HG02588 (cell line): ENCODE measurements at regions not wholly inside any gene's neighbourhood (a gene's known extent, or its start where the extent isn't known, plus 50 kb on each side); places are given as distances from the start of the nearest gene placed in this dataset.
A peak's percentile ranks its signal among the peaks of the same experiment; 100 is the strongest.

Source experiments
- ATAC-seq: cut with Tn5 transposase; IDR thresholded peaks from one replicate; pipeline ENCODE4 v1.9.1; 2021; ENCODE audit warnings: mild to moderate bottlenecking, moderate library complexity; ENCODE audit not compliant: unreplicated experiment

GRCh38 chr3:168540726-168541125 lies 445.0 kb upstream of the GOLIM4 start:
- ATAC-seq = no peak

GRCh38 chr3:168539909-168540308 lies 444.2 kb upstream of the GOLIM4 start:
- ATAC-seq = no peak

- ATAC-seq = no peak
These were observed 439.0 kb upstream of the GOLIM4 start for GRCh38 chr3:168534761-168535160.

- no peak for ATAC-seq
These were observed 437.9 kb upstream of the GOLIM4 start for GRCh38 chr3:168533600-168533999.

GRCh38 chr3:168532135-168532534 lies 436.4 kb upstream of the GOLIM4 start:
- no peak for ATAC-seq

GRCh38 chr3:168531116-168531515 lies 435.4 kb upstream of the GOLIM4 start:
- no peak for ATAC-seq

GRCh38 chr3:168524129-168524528 lies 428.4 kb upstream of the GOLIM4 start:
- ATAC-seq = no peak

GRCh38 chr3:168517249-168518071 lies 421.7 kb upstream of the GOLIM4 start:
- peak; percentile 43 for ATAC-seq

- no peak for ATAC-seq
These were observed 418.5 kb upstream of the GOLIM4 start for GRCh38 chr3:168514252-168514651.

GRCh38 chr3:168512802-168513201 lies 417.1 kb upstream of the GOLIM4 start:
- no peak for ATAC-seq

- no peak for ATAC-seq
These were observed 415.8 kb upstream of the GOLIM4 start for GRCh38 chr3:168511428-168512014.

GRCh38 chr3:168506589-168506988 lies 410.9 kb upstream of the GOLIM4 start:
- ATAC-seq = no peak

GRCh38 chr3:168501570-168501969 lies 405.8 kb upstream of the GOLIM4 start:
- ATAC-seq = no peak

- no peak for ATAC-seq
These were observed 402.5 kb upstream of the GOLIM4 start for GRCh38 chr3:168498194-168498593.

- no peak for ATAC-seq
These were observed 402.0 kb upstream of the GOLIM4 start for GRCh38 chr3:168497741-168498140.

GRCh38 chr3:168497183-168497582 lies 401.5 kb upstream of the GOLIM4 start:
- ATAC-seq = no peak

- ATAC-seq = no peak
These were observed 400.2 kb upstream of the GOLIM4 start for GRCh38 chr3:168495932-168496331.

- ATAC-seq = no peak
These were observed 399.5 kb upstream of the GOLIM4 start for GRCh38 chr3:168495270-168495669.

- ATAC-seq = no peak
These were observed 397.9 kb upstream of the GOLIM4 start for GRCh38 chr3:168493412-168494205.

GRCh38 chr3:168490981-168491380 lies 395.3 kb upstream of the GOLIM4 start:
- ATAC-seq = no peak

- no peak for ATAC-seq
These were observed 393.6 kb upstream of the GOLIM4 start for GRCh38 chr3:168489301-168489700.

GRCh38 chr3:168485936-168486335 lies 390.2 kb upstream of the GOLIM4 start:
- ATAC-seq = no peak
